Posterior vena cava (tissue), 2 donors: ENCODE measurements at regions not wholly inside any gene's neighbourhood (a gene's known extent, or its start where the extent isn't known, plus 50 kb on each side); places are given as distances from the start of the nearest gene placed in this dataset.

Source experiments
- DNase-seq: peaks from one replicate; pipeline ENCODE4 v3.0.0-alpha.2; 2020; ENCODE audit warnings: low spot score
- intact Hi-C, 2 donors: fragments of 100-400 bp; cut with DNase I; formaldehyde crosslinking; loops; one replicate each; pipeline versions ENCODE4 v1.14.1 to v1.14.2; 2022 to 2023
- donor health status: DM: yes; HTN: yes; CAD: no.
- donor health status: DM: yes; HTN: yes; CAD: no.

GRCh38 chr5:141800617-141801016 lies 77.6 kb downstream of the PCDH1 start:
- DNase-seq: no peak
- intact Hi-C loops: no loop called here

DNA sequence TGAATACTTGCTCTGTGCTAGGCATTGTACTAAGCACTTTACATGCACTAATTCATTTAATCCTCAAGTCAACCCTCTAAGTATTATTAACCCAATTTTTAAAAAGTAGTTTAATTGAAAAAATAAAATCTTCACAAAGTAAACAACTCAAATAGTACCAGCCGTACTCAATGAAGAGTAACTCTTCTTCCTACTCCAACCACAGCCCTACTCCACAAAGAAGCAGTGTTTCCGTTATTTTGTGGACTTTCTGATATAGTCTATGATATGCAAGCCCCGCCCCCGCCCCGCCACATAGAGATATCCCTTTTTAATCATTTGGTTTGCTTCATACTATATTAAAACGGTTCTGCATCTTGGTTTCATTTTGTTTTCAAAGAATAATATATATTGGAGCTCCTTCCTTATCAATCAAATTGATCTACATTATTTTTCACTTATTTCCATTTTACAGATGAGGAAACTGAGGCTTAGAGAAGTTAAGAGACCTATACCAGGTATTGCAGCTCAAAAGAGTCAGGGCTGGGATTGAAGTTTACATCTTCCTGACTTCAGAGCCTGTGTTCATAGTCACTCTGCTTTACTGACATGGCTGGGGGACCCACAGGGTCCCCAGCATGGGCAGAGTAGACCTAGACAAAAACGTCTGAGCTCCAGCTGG lies 78.6 kb downstream of the PCDH1 start:
- intact Hi-C loops: no loop called here
- no peak for DNase-seq

DNA sequence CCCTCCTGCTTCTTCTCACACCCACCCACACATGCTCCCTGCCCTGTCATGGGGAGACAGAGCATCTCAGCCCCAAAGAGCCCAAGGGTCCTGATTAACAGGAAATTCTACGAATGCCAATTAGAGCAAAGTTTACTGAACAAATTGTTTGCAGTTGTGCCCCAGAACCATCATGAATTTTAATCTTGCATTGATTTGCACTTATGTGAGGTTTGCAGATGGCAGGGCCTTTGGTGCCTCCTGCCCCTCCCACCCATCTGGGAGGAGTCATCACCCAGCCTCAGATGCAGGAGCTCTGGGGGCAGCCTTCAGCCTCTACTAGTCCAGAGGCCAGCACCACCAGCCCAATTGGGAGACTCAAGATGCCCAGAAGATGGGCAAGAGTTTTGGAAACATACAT lies 80.8 kb downstream of the PCDH1 start:
- DNase-seq: no peak
- intact Hi-C loops: no loop called here

DNA sequence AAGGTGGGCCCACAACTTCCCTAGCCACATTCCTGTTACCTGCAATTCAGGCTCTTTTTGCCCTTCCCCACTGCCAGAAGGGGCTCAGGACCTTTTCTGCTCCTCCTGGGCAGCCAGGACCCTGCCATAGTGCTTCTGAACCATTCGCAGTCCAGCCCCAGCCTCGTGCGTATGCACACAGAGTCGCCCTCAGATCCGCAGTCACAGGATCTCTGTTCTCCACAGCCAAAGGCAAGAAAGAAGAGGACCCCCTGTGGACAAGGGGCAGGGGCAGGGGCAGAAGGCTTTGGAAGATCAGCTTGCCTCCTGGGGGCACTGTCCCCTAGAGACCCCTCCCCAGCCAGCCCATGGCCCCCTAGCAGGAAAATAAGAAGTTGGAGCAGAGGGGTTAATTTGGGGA lies 82.8 kb downstream of the PCDH1 start:
- intact Hi-C loops: loop anchor here in 1 of 2 donors (1.0 kb wide), 1 partner anchor 15 kb away; no protein-coding TSS in a partner anchor
- DNase-seq: no peak

- intact Hi-C loops: no loop called here
- no peak for DNase-seq
Measured at GRCh38 chr5:141793881-141794280, 84.3 kb downstream of the PCDH1 start.

- intact Hi-C loops: no loop called here
- no peak for DNase-seq
Measured at GRCh38 chr5:141793403-141793802, 84.8 kb downstream of the PCDH1 start.

GRCh38 chr5:141790630-141791029 lies 87.6 kb downstream of the PCDH1 start:
- no peak for DNase-seq
- intact Hi-C loops: no loop called here

GRCh38 chr5:141789330-141789729 lies 88.9 kb downstream of the PCDH1 start:
- intact Hi-C loops: no loop called here

GRCh38 chr5:141788296-141788970 lies 89.8 kb downstream of the PCDH1 start:
- no peak for DNase-seq
- intact Hi-C loops: no loop called here

More at GRCh38 chr5:141789330-141789729, 88.9 kb downstream of the PCDH1 start:
- no peak for DNase-seq

DNA sequence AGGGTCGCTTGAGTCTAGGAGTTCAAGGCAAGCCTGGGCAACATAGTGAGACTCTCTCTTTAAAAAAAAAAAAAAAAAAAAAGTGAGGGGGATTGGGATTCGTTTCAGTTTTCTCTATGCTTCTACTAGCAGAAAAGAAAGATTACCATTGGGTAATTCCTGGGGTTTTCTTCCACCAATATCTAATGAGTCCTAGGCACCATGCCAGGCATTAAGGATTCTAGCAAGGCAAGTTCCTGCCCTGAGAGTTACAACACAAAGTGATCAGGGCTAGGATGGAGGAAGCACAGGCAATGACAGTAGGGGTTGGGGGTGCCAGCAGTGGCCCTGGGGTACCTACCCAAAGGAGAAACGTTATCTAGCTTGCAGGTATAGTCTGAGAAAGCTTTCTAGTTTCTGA lies 90.8 kb downstream of the PCDH1 start:
- intact Hi-C loops: no loop called here

GRCh38 chr5:141786700-141787099 lies 91.5 kb downstream of the PCDH1 start:
- intact Hi-C loops: no loop called here
- no peak for DNase-seq

More for the DNA sequence above, 90.8 kb downstream of the PCDH1 start:
- DNase-seq: no peak

DNA sequence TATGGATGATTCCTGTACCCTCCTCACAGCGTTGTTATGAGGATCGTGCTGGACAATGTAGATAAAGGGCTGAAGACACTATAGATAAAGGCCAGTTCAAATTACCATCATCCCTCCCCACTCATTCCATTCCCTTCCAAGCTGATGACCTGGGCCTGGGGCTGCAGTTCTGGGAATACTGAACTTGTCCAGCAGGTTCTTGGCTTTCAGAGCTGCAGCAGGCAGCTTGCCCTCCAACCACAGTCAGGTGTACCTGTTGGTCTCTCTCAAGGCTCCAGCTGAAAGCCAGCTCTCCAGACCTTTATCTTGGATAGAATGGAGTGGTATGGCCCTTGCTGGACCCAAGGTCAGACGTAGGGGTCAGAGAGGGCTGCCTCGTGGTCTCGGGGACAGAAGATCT lies 92.5 kb downstream of the PCDH1 start:
- DNase-seq: no peak
- intact Hi-C loops: no loop called here

GRCh38 chr5:141785135-141785534 lies 93.1 kb downstream of the PCDH1 start:
- intact Hi-C loops: no loop called here
- DNase-seq: no peak

- intact Hi-C loops: no loop called here
- DNase-seq: no peak
Measured at GRCh38 chr5:141784529-141784928, 93.7 kb downstream of the PCDH1 start.

DNA sequence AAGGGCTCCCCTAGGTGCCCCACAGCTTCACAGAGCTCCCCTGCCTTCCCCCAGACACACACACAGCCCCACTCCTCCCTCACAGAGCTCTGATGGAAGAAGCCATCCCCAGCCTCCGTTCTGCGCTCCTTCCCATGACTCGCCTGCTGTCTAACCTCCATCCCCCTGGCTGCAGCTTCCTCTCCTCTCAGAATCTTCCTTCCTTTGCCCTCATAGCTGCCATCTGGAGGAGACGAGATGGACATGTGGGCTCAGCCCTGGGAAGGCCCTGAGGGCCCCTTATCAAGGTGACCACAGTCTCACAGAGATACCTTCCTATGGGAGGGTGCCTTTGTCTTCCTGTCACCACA lies 94.3 kb downstream of the PCDH1 start:
- no peak for DNase-seq
- intact Hi-C loops: no loop called here

DNA sequence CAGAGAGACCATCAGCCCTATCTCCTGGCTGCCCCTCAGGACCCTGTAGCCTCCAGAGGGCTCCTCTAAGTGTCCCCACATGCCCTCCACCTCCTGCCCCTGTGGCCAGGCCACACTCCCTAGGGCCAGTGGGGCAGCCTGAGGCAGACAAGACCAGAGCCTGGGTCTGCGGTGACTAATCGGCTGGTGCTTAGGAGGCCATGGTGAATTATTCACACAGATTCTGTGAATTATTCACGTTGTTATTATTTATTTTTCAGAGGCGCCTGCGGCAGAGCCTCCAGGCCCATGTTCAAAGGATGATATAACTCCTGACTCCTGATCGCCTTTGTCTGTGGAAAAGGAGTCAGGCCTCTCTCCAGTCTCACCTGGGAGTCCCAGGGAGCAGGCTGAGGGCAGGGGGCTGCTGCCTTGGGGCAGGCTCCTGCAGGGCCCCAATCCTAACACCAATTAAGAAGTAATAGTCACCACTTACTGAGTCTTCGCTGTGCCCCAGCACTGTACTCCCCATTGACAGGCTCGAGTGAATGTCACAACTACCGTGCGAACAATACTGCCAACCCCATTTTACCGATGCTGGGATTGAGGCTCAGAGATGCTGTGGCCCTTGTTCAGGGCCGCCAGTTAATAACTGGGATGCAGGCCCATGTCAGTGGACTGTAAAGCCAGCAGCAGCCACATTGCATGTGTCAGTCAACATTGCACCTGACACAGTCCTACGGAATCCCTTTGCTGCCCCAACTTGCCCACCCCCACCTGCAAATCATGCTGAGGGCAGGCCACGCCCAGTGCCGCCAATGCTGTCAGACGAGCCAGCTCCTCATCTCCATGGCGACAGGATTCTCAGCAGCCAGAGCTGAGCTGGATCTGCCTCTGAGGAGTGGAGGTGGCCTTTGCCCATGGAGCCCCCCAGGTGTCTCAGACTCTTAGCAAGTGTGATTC lies 94.9 kb downstream of the PCDH1 start:
- DNase-seq: no peak
- intact Hi-C loops: no loop called here

DNA sequence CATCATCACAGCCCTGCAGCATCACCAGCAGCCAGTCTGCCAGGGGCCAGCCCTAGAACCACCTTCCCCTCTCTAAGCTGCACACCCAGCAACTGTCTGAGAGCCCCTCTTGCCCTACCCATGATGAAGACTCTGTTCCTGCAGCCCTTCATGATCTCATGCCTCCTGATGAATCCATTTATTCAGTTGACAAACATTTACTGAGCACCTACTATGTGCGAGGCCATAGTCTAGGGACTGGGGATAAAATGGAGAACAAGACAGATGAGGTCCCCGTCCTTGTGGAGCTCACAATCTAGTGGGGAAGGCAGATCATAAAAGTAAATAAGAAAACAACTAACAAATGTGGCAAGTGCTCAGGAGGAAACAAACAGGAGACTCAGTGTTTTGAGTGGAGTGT lies 96.3 kb downstream of the PCDH1 start:
- no peak for DNase-seq
- intact Hi-C loops: no loop called here

GRCh38 chr5:141780952-141781781 lies 97.0 kb downstream of the PCDH1 start:
- intact Hi-C loops: no loop called here
- DNase-seq: no peak

DNA sequence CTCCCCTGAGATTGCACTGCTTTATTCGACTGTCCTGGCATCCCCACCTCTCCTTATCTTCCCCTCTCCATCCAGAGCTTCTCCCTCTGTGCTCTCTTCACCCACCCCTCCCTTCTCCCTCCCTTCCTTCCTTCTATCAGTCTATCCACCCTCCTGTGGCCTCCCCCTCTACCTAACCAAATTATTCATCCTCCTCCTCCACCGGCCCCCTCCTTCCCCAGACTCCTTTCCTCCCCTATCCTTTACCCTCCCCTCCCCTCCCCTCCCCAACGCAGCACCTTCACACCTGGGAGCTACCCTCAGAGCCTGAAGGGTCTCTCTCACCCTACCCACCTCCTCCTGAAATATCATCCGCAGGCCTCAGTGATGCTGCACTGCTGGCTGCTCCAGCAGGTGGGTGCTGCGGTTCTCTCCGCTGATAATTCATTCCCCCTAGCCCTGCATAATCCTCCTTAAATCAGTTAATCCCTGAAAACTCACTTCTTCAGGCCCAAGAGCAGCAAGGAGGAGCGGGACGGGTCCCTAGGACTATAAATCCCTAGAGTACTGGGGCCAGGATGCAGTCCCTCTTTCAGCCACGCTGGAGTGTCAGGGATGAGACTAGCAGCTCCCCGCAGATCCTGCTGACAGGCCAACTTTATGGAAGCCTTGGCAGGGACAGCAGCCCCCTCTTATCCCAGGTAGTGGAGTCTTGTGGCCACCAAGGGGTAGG lies 97.8 kb downstream of the PCDH1 start:
- DNase-seq: no peak

More for the DNA sequence above, 97.8 kb downstream of the PCDH1 start:
- intact Hi-C loops: no loop called here
